Brain microvascular endothelial cell (primary cell): ENCODE measurements at regions not wholly inside any gene's neighbourhood (a gene's known extent, or its start where the extent isn't known, plus 50 kb on each side); places are given as distances from the start of the nearest gene placed in this dataset.
"Not testable (repeated sequence)": the region's sequence is repeated elsewhere in the genome, so short reads cannot be mapped to it uniquely, and the experiment has no call there.

ENCODE experiments used
- DNase-seq: peaks from one replicate; pipeline ENCODE4 v3.0.0-alpha.2; 2020
- H3K27ac ChIP-seq: fragments of 250-450 bp; sonication (Bioruptor Pico); 2 replicates; pipeline ENCODE4 v1.5.1; 2020; ENCODE audit warnings: mild to moderate bottlenecking, moderate library complexity
- H3K27me3 ChIP-seq: fragments of 250-450 bp; sonication (Bioruptor Pico); replicated peaks from 2 replicates; pipeline ENCODE4 v1.5.1; 2020; ENCODE audit warnings: mild to moderate bottlenecking
- H3K36me3 ChIP-seq: fragments of 250-450 bp; sonication (Bioruptor Pico); replicated peaks from 2 replicates; pipeline ENCODE4 v1.5.1; 2020; ENCODE audit warnings: mild to moderate bottlenecking
- H3K4me3 ChIP-seq: 2 replicates; pipeline ENCODE4 v1.5.1; 2011; ENCODE audit warnings: low read depth, mild to moderate bottlenecking, control low read depth, low read length, moderate library complexity
- in situ Hi-C: cut with HindIII; loops from 2 replicates; pipeline ENCODE4 v1.10.0; 2017; ENCODE audit warnings: low sequenced_read_pairs, low pct_ligation_motif_present
- TF ChIP-seq, protein P1 (sequence below): IDR thresholded peaks from 2 replicates; pipeline ENCODE4 v1.5.1; 2011; ENCODE audit warnings: low read depth, mild to moderate bottlenecking, moderate library complexity, low read length, control low read depth, inconsistent platforms; ENCODE audit errors: missing control alignments

DNA sequence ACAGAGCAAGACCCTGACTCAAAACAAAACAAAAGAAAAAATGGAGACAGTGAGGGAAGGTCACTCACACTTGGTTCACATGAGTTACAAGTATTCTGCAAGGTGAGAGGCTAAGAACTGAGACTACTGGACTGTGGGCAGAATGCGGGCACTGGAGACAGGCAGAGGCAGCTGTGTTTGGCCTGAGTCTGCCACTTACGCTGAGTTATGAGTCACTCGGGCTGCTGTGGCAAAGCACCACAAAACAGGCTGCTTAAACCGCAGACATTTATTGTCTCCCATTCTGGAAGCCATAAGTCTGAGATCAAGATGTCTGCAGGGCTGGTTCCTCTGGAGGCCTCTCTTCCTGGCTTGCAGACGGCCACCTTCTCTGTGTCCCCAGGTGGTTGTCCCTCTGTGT lies 122.8 kb downstream of the SHANK2 start:
- DNase-seq: no peak
- no peak overlapping the region for H3K4me3 ChIP-seq
- TF ChIP-seq, protein P1, sequence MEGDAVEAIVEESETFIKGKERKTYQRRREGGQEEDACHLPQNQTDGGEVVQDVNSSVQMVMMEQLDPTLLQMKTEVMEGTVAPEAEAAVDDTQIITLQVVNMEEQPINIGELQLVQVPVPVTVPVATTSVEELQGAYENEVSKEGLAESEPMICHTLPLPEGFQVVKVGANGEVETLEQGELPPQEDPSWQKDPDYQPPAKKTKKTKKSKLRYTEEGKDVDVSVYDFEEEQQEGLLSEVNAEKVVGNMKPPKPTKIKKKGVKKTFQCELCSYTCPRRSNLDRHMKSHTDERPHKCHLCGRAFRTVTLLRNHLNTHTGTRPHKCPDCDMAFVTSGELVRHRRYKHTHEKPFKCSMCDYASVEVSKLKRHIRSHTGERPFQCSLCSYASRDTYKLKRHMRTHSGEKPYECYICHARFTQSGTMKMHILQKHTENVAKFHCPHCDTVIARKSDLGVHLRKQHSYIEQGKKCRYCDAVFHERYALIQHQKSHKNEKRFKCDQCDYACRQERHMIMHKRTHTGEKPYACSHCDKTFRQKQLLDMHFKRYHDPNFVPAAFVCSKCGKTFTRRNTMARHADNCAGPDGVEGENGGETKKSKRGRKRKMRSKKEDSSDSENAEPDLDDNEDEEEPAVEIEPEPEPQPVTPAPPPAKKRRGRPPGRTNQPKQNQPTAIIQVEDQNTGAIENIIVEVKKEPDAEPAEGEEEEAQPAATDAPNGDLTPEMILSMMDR: no peak
- no peaks in the 10 kb centered on the region for H3K36me3 ChIP-seq
- in situ Hi-C loops: no loop called here
- no peaks in the 10 kb centered on the region for H3K27me3 ChIP-seq
- no peak overlapping the region for H3K27ac ChIP-seq

DNA sequence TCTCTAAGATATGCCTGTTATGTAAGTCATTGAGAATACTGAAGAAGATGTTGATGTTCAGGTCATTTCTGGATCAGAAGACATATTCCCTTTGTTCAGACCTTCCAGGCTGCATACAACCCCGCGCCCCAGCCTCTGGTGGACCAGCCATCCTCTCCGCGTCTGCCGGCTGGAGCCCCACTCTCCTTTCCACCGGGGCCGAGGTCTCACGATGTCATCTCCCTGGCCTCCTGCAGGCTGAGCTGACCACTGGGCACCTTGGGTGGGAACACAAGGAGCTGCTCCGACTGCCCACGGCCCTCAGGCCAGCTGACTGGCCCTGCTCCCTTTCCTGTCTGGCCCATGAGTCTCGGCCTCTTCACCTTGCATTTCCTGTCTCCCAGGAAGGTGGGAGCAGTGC lies 124.6 kb downstream of the SHANK2 start:
- no peaks in the 10 kb centered on the region for H3K36me3 ChIP-seq
- no peak overlapping the region for H3K27ac ChIP-seq
- H3K4me3 ChIP-seq: no peak overlapping the region
- TF ChIP-seq, protein P1: no peak
- H3K27me3 ChIP-seq: no peaks in the 10 kb centered on the region
- in situ Hi-C loops: no loop called here
- DNase-seq: no peak

DNA sequence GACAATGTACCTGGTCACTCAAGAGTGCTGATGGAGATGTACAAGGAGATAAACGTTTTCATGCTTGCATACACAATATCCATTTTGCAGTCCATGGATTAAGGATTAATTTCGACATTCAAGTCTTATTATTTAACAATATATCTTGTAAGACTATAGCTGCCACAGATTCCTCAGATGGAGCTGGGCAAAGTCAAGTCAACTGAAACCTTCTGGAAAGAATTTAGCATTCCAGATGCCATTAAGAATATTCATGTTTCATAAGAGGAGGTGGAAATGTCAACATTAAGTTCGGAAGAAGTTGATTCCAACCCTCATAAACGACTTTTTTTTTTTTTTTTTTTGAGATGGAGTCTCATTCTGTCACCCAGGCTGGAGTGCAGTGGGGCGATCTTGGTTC lies 126.0 kb downstream of the SHANK2 start:
- H3K27me3 ChIP-seq, H3K36me3 ChIP-seq, DNase-seq, in situ Hi-C loops, H3K4me3 ChIP-seq, H3K27ac ChIP-seq: not testable (repeated sequence)

DNA sequence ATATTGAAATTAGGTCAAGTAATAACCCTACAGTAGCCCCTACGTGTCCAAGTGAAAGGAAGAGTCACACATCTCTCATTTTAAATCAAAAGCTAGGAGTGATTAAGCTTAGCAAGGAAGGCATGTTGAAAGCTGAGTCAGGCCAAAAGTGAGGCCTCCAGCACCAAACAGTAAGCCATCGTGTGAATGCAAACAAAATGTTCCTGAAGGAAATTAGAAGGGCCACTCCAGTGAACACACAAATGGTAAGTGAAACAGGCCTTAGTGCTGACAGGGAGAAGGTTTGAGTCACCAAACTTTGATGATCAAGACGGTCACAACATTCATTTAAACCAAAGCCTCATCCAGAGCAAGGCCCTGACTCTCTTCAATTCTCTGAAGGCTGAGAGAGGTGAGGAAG lies 127.2 kb downstream of the SHANK2 start:
- H3K27ac ChIP-seq: no peak overlapping the region
- no peak for DNase-seq
- H3K36me3 ChIP-seq: no peaks in the 10 kb centered on the region
- in situ Hi-C loops: no loop called here
- no peak overlapping the region for H3K4me3 ChIP-seq
- TF ChIP-seq, protein P1: no peak
- no peaks in the 10 kb centered on the region for H3K27me3 ChIP-seq

DNA sequence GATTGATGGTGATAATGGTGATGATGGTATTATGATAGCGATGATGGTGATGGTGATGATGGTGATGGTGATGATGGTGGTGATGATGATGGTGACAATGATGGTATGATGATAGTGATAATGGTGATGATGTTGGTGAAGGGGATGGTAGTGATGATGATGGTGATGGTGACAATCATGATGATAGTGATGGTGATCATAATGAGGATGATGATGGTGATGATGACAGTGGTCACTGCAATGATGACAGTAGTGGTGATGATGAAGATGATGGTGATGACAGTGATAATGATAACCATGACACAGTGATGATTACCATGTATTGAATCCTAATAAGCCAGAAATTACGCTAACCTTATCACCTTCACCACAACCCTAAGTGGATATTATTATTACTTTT lies 128.2 kb downstream of the SHANK2 start:
- no peak overlapping the region for H3K27ac ChIP-seq
- no peak overlapping the region for H3K4me3 ChIP-seq
- TF ChIP-seq, protein P1: no peak
- no peaks in the 10 kb centered on the region for H3K27me3 ChIP-seq
- no peak for DNase-seq
- in situ Hi-C loops: no loop called here
- H3K36me3 ChIP-seq: no peaks in the 10 kb centered on the region

DNA sequence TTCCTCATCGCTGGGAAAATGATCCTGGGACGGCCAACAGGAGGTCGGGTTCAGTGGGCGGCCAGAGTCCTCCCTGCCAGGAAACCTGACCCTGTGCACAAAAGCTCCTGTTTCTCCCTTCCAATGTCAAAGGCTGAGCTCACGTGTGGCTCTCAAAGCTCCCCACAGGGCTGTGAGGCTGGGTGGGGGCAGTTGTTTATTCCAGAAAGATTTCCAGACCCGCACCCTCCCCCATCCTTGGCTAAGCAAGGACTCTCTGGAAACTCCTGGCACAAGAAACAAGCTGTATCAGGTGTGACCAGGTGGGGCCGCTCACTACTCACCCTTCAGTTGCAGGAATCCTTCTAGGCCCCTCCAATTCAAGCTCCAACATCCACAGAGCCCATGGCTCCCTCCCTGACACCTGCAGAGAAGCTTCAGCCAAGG lies 131.9 kb downstream of the SHANK2 start:
- in situ Hi-C loops: no loop called here
- Histone ChIP-seq H3K4me3 (no peak overlapping the region), H3K27me3 (no peaks in the 10 kb centered on the region), H3K36me3 (no peaks in the 10 kb centered on the region), H3K27ac (no peak overlapping the region)
- TF ChIP-seq, protein P1: no peak
- DNase-seq: no peak
